ENCODE measurements at regions not wholly inside any gene's neighbourhood (a gene's known extent, or its start where the extent isn't known, plus 50 kb on each side); places are given as distances from the start of the nearest gene placed in this dataset.

DNA sequence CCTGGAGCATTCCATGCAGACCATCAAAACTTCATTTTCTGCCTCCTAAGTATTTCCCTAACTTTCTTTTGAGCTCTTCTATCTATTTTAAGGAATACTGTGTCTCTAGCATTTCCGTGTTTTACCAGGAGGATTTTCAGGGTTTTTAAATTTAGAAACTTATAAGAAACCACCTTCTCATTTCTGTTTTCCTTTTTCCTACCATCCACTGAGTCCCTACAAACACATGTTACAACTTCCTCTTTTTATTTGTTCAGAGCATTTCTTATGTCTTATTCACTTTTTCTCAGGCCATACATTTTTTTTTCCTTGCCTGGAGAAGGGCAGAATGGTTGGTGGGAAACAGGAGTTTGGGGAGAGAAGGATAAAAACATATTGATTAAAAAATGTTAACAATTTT lies 130.0 kb upstream of the BMP5 start:
- DNase-seq, result no peak

DNA sequence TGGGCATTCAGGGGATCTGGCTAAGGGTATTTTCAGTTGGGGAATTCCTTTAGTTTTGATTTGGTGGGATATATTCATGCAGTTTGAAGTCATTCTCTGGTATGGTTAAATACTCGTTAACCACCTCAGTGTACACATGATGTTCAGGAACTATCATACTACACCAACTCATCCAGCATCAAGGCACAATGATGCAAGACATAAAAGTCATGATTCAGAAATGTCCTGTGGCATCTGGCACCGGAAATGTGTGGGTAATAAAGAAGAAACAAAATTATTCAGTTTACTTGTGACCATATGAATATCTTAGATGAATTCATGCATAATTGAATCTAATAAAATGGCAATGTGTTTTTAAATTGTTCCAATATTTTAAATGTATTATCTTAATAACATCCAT lies 129.0 kb upstream of the BMP5 start:
- no peak for DNase-seq

DNA sequence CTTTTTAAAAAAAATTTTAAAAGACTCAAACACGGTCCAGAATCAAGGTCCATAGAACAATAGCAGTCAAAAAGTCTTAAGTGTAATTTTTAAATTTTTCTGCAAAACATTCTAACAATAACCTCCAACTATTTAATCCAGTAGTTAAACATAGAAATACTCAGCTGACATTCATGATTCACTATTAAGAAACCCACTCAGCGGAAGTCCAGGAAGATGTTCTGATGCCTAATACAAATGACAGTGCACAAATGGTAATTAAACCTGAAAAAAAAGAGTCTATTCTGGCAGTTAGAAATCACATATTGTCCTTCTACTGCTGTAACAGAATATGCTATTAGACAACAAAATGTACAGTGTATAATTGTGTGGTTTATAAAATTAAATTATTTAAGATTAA lies 128.2 kb upstream of the BMP5 start:
- no peak for DNase-seq

DNA sequence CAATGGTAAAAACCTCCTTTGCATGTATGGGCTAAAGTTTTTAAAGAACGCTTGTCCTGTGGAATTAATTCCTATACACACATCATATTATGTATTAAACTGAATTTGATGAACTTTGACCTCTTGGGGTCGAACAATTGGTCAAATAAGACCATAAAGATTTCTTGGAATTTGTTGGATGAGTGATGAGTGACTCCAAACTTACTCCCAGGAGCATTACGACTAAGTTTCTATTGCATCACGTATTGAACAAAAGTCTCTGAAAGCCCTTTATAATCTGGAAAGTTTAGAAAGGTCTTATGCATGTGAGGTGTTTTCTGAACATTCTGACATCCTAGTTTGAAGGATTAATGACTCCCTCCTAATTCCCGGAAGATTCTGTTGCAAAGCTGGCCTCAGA lies 126.9 kb upstream of the BMP5 start:
- no peak for DNase-seq

DNA sequence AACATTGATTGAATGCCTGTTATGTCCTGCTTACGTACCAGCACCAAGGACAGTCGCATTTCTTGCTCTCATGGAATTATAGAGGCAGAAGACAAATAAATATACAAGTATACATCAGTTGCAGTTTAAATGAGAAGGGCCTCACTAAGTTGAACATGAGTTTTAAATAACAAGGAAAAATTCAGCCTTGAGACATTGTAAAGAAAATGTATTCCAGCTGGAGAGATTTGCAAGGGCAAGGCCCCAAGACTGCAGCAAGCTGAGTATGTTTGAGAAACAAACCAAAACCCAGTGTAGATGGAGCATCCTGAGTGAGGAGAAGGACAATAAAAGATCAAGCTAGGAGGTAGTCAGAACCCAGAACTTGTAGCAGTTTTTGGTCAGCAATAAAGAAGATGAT lies 123.2 kb upstream of the BMP5 start:
- no peak for DNase-seq

- no peak for DNase-seq
Measured at GRCh38 chr6:55997223-55997874, 122.0 kb upstream of the BMP5 start.

DNA sequence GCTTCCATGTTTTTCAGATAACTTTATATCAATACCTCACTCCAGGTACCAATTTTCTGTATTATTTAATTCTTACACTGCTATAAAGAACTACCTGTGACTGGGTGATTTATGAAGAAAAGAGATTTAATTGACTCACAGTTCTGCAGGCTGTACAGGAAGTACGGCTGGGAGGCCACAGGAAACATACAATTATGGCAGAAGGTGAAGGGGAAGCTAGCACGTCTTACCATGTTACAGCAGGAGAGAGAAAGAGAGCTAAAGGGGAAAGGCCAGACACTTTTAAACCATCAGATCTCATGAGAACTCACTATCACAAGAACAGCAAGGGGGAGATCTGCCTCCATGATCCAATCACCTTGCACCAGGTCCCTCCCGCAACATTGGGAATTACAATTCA lies 119.1 kb upstream of the BMP5 start:
- no peak for DNase-seq

DNA sequence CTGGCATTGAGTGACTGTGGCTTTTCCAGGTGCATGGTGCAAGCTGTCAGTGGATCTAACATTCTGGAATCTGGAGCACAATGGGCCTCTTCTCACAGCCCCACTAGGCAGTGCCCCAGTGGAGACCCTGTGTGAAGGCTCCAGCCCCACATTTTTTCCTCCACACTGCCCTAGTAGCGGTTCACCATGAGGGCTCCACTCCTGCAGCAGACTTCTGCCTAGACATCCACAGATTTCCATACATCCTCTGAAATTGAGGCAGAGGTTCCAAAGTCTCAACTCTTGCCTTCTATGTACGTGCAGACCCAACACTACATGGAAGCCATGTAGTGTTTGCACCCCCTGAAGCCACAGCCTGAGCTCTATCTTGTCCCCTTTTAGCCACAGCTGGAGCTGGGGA lies 118.0 kb upstream of the BMP5 start:
- DNase-seq, result no peak

- no peak for DNase-seq
Measured at GRCh38 chr6:55992546-55992945, 117.2 kb upstream of the BMP5 start.

GRCh38 chr6:55985309-55985708 lies 109.9 kb upstream of the BMP5 start:
- DNase-seq, result no peak

- no peak for DNase-seq
Measured at GRCh38 chr6:55983861-55984260, 108.5 kb upstream of the BMP5 start.

DNA sequence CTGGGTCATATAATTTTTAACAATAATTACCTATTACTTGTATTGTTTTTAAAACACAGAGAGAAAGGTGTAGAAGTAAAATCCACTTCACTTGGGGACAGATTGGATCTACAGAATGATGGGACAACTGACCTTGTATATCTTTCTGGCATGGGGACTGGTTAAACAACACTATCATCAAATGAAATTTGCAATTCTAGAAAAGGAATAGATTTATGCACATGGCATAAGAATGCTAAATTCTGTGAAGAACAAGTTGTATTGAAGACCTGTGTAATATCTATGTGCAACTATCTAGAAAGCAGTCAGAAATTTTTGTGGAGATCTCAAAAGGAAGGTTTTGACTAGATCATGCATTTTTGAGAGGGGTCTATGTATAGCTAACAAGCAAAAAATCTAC lies 106.3 kb upstream of the BMP5 start:
- no peak for DNase-seq

DNA sequence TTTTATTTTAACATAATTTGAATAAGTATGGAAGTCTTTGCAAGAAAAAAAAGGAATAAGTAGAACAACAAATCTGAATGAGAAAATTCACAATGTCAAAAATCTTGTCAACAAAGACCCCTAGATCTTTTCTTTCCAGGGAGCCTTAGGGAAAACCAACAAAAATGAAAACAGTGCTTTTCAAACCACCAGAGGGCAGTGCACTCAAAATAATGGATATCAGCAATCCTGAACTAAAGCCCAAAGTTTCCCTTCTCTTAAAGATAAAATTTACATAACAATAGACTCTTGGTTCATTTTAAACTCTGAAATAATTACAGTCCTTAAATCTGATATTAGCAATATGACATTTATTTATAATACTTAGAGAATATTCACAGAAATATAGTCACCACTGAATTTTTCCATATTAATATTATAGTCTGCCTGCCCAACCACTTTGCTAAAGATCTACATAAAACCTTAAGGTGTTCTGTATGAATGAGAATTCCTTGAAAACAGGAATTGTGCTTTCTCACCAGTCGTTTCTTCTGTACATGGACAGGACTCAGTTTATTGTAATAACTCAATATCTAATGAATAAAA lies 105.3 kb upstream of the BMP5 start:
- DNase-seq, result peak; percentile 48

- no peak for DNase-seq
Measured at GRCh38 chr6:55979526-55979925, 104.1 kb upstream of the BMP5 start.

GRCh38 chr6:55977959-55978665 lies 102.7 kb upstream of the BMP5 start:
- no peak for DNase-seq

GRCh38 chr6:55974688-55975087 lies 99.3 kb upstream of the BMP5 start:
- DNase-seq, result no peak

- no peak for DNase-seq
Measured at GRCh38 chr6:55972091-55972490, 96.7 kb upstream of the BMP5 start.

DNA sequence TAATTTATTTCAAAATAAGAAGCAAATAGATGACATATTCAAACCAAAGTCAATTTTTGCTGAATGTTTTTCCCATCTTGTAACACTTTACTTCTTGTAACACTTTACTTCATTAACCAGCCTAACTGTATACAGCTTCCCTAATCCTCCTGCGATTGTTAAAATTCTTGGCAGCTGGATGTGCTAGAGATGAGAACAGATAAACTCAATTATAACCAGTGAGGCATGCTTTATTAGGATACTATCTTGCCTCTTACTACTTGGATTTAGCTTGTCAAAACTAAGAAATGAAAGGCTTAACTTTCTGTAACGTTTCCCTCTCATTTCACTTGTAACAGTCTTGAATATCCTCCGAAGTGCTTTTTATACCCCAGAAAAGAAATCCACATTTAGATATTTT lies 94.1 kb upstream of the BMP5 start:
- no peak for DNase-seq

DNA sequence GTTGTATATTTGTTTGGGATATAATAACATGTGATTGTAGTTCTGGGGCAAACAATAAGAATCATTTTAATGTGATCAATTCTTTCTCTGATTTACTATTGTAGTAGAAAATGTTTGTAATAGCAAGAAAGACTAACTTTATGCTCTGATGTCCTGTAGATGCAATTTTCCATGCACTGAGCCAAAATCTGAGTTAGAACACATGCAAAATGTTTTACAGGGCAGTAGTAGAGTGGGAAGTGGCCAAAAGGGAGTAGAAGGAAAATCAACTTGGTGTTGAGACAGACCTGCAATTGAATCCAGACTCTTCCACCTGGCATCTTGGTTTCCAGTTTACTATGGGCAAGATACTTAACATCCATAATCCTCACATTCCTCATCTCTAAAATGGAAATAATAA lies 93.5 kb upstream of the BMP5 start:
- no peak for DNase-seq

DNA sequence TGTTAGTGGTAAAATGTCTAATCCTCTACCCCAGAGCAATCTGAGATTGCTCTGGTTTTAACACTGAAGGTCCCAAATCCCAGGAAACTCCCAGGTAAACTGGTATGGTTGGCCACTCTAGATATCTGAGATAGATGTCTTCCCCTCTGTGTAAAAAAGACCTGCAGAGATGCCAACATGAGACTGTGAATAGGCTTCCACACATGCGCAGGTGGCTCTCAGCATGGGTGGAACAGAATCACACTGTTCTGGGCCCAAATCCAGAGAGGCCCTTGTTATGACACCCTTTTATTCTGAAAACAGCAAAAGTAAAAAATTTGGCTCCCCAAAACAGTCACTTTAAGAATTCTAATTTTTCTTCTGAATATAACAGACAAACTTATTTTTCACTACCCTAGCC lies 88.7 kb upstream of the BMP5 start:
- DNase-seq, result no peak

- no peak for DNase-seq
Measured at GRCh38 chr6:55963301-55963700, 87.9 kb upstream of the BMP5 start.

- no peak for DNase-seq
Measured at GRCh38 chr6:55960344-55960743, 85.0 kb upstream of the BMP5 start.

GRCh38 chr6:55958790-55959189 lies 83.4 kb upstream of the BMP5 start:
- no peak for DNase-seq

GRCh38 chr6:55957961-55958422 lies 82.6 kb upstream of the BMP5 start:
- DNase-seq, result no peak

DNA sequence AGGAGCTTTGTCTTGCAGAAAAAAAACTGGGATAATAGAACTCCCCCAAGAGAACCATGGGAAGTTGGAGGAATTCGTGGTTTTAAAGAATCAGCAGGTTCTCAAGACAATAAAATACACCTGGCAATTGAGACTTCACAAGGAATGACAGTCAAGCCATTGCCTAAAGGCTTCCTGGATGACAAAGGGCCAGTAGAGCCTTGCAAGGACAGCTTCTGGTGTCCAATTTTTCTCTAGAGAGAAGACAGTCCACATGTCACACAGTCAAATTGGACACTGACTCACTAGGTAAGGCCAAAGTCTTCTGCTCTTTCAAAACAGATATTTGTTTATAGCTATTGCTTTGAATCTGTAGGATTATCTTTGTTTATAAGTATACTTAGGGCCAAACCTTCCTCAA lies 80.3 kb upstream of the BMP5 start:
- no peak for DNase-seq
